ENCODE measurements at regions not wholly inside any gene's neighbourhood (a gene's known extent, or its start where the extent isn't known, plus 50 kb on each side); places are given as distances from the start of the nearest gene placed in this dataset.

DNA sequence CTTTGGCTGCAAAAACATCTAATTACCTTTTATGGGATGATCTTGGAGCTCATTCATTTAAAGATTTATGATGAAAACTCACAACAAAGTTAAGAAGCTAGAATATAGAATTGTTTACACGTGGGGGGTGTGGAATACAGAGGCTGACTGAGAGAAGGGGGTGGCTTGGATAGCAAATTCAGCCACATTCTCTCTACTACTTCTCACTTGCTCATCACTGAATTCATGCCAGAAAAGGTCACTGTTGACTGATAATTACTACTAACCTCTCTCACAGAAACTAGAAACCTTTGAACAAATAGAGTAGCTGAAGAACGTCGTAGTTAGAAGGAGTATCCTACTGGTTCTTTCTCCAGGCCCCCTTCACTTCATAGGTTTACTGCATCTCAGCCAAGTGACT is 808.2 kb downstream of the BRINP1 start:
- no peak for DNase-seq (ENCODE audit: low read depth in 2 of 2, low spot score in 1 of 2)

DNA sequence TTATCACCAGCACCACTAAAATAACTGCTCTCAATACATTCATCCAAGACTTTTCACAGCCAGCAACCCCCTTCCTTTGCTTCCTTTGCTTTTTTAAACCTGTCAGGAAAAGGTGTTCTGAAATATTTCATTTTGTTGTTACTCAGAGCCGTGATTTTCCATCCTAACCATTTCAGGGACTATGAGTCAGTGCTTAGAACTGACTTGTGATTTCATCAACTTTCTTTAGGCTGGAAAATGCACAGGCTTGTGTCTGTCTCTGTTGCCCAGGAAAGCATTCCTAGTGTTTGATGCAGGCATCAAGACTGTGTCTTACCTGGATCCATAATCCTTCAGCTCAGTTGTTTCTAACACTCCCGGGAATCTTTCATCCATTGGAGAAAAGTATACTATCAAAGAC is 805.6 kb downstream of the BRINP1 start:
- no peak for DNase-seq (ENCODE audit: low read depth in 2 of 2, low spot score in 1 of 2)

DNA sequence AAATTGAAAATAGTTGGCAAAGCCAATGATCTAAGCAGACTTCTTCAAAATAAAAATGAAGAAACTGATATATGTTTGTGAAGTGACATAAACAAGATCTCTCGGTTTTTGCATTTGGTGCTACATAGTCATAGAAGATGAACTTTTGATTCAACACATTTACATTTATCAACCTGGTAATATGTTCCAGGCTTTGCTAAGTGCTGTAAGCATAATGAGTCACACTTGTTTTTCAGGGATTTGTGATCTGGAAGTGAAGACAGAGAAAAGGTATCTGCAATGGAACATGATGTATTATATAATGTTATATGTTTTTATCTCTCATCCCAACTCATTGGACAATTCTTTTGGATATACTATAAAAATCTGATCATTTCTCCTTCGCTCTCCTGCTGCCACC is 801.4 kb downstream of the BRINP1 start:
- no peak for DNase-seq (ENCODE audit: low read depth in 2 of 2, low spot score in 1 of 2)

DNA sequence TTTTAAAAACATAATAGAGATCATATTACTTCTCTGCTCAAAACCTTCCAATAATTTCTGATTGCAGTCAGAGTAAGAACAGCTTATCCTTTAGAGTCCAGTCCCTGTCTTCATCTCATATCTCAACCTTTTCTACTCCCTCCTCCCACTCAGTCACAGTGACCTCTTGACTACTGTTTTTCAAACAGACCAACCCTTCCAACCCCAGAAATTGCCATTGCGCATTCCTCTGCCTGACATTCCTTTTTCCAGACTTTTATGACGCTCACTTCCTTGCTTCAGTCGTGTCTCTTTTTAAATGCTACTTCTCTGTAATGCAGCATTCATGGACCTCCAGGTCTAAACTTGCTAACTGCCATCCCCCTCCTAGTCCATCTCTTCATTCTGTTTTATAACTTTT is 800.5 kb downstream of the BRINP1 start:
- no peak for DNase-seq (ENCODE audit: low read depth in 2 of 2, low spot score in 1 of 2)

DNA sequence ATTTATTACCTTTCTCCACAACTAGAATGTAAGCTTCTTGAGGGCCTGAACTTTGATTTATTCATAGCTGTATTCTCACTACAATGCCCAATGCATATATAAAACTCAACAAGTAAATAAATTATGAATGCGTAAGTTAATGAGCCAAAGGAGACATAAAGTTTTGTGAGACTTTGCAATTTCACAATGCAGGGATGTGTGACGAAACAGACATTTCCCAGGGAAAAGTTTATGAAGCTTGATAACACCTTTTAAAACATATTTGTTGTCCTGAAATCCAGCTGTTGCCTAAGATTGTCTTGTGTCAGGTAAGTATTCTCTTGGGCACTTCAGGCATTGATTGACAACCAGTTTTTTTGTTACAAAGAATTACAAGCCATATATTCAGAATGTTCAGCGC is 800.1 kb downstream of the BRINP1 start:
- DNase-seq (ENCODE audit: low read depth in 2 of 2, low spot score in 1 of 2): no peak

DNA sequence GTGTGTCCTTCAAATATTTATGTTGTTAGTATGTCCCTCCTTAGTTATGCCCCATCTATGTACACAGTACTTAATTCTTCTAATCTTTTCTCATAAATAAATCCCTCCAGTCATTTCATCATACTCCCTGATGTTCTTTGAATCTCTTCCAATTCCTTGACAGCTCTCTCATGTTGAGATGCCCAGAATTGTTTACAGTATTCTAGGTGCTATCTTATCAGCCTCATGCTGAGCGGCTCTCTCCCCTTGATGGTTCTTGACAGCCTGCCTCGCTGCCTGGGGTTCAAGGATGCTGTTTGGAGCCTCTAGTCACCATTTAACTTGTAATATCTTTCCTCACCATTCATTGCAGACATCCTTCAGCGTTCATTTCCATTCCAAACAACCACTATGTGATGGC is 799.2 kb downstream of the BRINP1 start:
- DNase-seq (ENCODE audit: low read depth in 2 of 2, low spot score in 1 of 2): no peak

DNA sequence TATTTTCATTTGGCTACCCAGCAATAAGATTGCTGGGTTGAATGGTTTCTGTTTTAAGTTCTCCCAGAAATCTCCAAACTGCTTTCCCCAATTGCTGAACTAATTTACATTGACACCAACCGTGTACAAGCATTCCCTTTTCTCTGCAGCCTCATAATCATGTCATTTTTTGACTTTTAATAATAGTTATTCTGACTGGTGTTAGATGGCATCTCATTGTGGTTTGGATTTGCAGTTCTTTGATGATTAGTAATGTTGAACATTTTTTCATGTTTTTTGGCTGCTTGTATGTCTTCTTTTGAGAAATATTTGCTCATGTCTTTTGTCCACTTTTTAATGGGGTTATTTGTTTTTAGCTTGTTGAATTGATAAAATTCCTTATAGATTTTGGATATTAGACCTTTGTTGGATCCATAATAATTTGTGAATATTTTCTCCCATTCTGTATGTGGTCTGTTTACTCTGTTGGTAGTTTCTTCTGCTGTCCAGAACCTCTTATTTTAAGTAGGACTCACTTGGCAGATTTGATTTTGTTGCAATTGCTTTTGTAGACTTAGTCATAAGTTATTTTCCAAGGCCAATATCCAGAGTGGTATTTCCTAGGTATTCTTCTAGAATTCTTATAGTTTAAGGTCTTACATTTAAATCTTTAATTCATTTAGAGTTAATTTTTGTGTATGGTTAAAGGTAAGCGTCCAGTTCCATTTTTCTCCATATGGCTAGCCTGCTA is 793.7 kb downstream of the BRINP1 start:
- no peak for DNase-seq (ENCODE audit: low read depth in 2 of 2, low spot score in 1 of 2)

DNA sequence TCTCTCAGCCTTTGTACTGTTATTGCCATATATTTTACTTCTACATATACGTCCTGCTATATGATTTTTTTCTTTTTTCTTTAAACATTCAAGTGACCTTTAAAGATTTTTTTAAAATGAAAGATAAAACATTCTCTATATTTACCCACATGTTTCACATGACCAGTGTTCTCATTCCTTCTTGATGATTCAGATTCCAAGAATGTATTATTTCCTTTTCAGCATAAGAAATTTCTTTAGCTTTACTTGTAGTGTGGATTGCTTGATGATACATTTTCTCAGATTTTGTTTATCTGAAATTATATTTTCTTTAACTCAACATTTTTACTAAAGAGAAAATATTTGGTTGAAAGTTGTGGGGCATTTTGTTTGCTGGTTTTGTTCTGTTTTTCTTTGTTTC is 792.1 kb downstream of the BRINP1 start:
- no peak for DNase-seq (ENCODE audit: low read depth in 2 of 2, low spot score in 1 of 2)

DNA sequence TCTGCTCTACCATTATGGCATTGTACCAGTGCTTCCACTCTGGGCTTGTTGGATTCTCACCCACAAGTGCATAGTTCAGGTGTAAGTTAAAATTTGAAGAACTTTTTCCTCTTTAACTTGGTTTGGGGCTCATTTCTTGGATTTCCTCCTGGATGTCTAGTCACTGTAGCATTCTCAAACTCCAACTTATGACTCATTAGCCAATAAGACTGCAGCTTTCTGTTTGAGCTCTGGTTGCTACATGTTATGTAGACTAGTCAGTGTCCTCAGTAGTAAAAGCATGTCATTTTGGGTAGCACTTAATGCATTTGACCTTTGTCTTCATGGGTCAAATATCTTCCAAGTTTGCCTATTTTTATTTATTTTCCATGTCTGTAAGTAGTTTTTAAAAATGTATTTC is 790.8 kb downstream of the BRINP1 start:
- DNase-seq (ENCODE audit: low read depth in 2 of 2, low spot score in 1 of 2): no peak

DNA sequence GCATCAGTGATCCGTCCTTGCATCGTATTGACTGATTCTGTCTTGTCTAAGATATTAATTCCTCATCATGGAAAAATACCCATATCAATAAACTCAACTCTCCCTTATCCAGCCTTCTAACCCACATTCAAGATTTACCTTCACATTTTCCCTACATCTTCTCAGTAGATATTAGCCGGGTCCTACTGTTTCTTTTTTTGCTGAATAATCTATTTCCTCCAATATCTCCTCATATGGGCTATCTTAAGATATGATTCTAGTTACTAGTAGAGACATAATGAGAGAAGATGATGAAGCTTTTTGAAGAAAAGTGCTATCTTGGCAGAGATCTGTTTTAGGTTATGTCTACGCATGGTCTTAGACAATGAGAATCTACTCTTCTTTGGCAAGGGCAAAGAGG is 785.8 kb downstream of the BRINP1 start:
- DNase-seq (ENCODE audit: low read depth in 2 of 2, low spot score in 1 of 2): no peak

DNA sequence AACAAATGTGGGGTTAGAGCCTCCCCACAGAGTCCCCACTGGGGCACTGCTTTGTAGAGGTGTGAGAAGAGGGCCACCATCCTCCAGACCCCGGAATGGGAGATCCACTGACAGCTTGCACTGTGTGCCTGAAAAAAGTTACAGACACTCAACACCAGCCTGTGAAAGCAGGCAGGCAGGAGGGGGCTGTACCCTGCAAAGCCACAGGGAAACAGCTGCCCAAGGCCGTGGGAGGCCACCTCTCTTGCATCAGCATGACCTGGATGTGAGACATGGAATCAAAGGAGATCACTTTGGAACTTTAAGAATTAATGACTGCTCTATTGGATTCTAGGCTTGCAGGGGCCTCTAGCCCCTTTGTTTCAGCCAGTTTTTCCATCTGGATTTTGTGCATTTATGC is 782.3 kb downstream of the BRINP1 start:
- DNase-seq (ENCODE audit: low read depth in 2 of 2, low spot score in 1 of 2): no peak

DNA sequence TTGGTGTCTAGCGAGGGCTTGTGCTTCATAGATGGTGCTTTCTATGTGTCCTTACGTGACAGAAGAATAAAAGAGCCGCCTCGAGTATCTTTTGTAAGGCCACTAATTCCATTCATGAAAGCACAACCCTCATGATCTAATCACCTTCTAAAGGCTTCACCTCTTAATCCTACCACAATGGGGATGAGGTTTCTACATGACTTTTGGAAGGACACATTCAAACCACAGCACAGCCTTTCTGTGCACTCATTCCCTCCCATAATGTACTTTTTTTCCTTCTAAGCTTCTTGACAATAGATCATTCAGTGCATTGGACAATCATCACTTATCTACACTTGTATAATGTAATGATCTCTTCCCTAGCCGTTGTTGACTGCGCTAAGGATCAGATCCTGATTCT is 774.8 kb downstream of the BRINP1 start:
- no peak for DNase-seq (ENCODE audit: low read depth in 2 of 2, low spot score in 1 of 2)

DNA sequence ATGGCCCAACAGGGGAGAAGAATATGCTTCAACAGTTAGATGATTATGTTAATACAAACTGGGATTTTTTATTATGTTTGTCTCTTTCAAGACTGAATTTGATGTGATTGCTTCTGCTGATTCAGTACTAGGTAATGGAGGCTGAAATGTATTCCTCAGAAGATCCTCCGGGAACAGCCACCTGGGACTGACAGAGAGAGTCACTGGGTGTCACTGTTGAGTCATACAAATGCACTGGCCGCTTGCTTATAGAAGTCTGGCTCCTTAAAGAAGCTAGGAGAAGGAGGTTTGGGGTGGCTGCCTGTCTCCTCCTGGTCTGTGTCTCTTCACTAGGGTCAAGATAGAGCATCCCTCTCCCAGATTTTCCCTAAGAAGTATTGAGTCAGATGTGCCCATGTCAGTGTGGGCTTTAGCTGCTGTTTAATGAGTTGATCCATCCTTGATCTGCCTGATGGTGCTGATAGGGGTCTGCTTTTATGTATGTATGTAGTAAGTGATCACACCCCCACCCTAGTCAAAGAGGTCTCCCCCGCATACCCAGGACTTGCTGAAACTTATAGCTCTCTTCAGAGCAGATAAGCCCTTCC is 773.4 kb downstream of the BRINP1 start:
- no peak for DNase-seq (ENCODE audit: low read depth in 2 of 2, low spot score in 1 of 2)

DNA sequence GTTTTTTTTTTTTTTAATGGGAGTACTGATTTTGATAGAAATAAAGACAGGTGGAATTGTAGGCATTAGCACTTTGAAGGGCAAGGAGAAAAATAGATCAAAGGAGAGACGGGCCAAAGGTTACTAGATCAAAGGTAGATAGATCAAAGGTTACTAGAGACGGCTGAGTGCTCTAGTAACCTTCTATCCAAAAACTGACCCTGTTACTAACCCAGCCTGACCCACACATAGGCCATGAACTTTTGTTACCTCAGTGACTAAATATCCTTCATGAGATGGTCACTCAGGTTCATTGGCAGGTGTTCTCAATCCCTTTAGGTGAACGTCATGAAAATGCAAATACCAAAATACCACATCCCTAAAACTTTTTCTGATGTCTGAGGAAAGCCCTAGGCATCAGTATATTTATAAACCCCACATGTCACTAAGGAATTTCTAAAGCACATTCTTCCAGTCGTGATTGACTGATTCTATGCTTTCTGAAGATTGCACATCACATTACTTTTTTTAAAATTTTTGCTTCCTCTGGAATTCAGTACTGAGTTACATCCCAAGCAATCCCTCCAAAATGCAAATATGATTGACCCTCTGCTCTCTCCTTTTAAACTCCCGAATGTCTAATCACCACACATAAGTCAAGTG is 772.7 kb downstream of the BRINP1 start:
- DNase-seq (ENCODE audit: low read depth in 2 of 2, low spot score in 1 of 2): no peak

DNA sequence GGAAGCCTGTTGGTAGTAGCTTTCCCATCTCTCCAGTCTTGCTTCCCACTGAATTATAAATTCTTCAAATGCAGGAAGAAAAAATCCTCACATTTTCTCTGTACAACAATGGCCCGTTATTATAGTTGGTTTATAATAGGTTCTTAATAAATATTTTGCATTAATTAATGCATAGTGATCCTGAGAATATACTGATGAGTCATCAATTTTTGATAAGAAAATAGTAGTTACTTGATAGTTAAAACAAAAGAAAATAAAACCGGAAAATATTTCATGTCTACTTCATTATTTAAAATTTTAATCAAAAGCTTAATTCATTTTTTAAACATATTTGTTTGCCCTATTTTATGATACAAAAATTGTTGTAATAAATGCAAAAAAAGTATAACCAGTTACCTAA is 762.6 kb downstream of the BRINP1 start:
- DNase-seq (ENCODE audit: low read depth in 2 of 2, low spot score in 1 of 2): no peak

DNA sequence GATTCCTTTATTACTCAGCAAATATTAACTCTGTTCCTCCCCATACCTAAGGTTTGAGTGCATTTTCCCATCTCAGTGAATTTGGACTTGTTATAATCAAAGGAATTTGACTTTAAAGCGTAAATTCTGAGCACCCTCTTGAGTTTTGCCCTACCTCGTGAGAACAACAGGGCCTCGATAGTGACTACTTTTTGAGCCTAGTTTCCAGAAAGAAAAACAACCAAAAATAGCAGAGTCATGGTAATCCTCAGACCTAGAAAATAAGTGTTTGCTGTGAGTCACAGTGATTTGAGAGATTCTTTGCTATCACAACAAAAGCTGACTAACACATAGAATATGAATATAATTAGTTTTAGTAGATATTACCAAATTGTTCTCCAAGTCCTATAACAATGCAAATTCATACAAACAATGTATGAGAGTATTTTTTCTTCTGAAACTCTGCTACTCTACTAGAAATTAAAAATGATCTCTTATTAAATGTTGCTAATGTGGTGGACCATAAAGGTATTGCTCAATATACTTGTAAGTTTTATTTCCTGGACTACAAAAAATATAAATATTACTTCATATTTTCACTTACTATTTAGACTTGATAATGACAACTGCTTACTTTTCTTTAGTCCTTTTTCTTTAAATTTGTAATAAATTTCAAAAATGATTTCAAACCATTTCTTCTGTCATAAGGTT is 759.7 kb downstream of the BRINP1 start:
- DNase-seq (ENCODE audit: low read depth in 2 of 2, low spot score in 1 of 2): no peak

DNA sequence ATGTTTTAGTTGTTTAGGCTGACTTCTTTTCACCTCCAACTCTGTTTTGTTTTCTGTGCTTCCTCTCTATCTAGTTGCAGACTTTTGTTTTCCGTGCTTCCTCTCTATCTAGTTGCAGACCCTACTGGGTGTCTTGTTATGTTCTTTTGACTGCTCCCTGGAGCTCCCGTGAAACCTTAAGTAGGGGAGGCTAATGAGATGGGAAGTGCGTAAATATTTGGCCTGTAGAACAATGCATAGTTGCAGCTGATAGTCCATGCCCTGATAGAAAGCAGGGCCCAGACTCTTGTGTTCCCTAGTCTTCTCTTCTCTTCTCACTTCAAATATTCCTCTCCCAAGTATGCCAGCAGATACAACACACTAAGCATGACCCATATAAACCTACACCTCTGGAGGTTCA is 757.0 kb downstream of the BRINP1 start:
- DNase-seq (ENCODE audit: low read depth in 2 of 2, low spot score in 1 of 2): no peak

DNA sequence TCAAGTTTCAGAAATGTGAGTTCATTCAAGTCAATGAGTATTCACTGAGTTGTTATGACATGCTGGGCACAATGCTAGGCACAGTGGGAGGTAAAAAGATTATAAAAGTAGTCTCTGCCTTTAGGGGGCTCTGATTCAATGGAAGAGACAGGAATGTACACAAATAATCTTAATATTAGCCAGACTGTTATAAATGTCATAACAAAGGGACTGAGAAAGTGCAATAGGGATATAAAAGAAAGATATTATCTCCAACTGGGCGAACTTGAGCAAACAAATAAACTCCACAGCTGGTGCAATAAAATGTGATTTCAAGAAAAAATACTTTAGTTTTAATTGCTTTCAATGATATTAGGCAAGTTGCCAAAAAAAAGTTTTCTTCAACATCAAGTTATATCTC is 755.2 kb downstream of the BRINP1 start:
- DNase-seq (ENCODE audit: low read depth in 2 of 2, low spot score in 1 of 2): no peak

DNA sequence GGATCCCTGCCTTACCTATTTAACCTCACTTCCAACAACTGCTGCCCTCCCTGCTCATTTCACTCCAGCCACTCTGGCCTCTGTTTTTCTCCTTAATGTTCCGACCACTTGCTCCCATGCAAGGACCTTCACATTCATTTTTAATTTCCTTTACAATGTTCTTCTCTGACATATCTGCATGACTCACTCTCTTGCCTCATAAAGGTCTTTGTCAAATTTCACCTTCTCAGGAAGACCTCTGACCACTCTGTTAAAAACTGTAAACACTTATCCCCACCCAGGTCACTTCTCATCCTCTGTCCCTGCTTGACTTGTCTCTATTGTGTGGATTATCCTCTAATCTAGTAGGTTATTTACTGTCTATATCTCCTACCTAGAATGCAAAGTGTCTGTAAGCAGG is 751.2 kb downstream of the BRINP1 start:
- no peak for DNase-seq (ENCODE audit: low read depth in 2 of 2, low spot score in 1 of 2)

DNA sequence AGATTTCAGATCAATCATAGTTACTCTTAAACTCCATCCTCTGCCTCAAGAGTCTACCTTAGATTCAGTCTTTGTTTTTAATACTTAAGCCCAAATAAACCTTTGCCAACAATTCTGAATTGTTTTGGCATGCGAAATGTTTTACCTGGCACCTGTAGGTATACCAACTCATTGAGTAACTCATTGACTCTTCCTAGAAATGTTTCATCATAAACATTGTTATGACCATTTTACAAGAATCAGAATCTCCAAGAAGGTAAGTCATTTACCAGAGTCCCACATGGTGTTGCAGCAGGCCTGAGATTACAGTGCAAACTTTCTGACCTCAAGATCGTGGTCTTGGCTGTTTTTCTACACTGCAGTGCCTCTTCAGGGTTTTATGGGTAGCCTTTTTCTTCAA is 750.4 kb downstream of the BRINP1 start:
- no peak for DNase-seq (ENCODE audit: low read depth in 2 of 2, low spot score in 1 of 2)

DNA sequence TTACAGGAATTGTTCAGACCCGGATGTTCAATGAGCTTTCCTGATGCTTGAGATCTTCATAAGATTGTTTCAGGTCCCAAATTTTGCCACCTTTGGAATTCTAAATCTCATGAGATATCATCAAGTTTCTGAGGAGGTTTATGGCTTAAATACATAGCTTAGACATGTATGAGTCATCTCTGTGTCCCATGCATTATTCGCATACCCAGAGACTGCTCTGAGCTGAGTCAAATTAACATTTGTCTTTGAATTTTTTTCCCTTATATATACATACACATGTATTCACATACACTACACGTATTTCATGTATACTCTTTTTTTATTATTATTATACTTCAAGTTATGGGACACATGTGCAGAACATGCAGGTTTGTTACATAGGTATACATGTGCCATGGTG is 744.6 kb downstream of the BRINP1 start:
- no peak for DNase-seq (ENCODE audit: low read depth in 2 of 2, low spot score in 1 of 2)

DNA sequence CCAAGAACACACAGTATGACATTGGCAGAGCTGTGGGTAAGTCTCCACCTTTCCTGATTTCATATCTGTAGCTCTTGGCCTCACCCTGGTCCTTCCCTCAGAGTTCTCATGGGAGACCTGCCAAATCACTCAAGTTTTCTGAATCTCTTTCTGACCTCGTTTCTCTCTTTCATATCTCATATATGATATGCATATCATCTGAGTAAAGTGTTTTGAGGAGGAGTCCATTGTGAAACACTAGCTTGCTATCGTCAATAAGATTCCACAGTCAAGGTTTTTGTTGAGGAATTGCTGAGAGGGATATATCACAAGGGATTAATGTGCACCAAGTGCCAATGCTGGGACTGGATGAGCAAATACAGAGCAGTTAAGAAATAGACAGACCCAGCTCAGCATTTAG is 739.2 kb downstream of the BRINP1 start:
- DNase-seq (ENCODE audit: low read depth in 2 of 2, low spot score in 1 of 2): no peak
